ENCODE measurements at regions not wholly inside any gene's neighbourhood (a gene's known extent, or its start where the extent isn't known, plus 50 kb on each side); places are given as distances from the start of the nearest gene placed in this dataset.

DNA sequence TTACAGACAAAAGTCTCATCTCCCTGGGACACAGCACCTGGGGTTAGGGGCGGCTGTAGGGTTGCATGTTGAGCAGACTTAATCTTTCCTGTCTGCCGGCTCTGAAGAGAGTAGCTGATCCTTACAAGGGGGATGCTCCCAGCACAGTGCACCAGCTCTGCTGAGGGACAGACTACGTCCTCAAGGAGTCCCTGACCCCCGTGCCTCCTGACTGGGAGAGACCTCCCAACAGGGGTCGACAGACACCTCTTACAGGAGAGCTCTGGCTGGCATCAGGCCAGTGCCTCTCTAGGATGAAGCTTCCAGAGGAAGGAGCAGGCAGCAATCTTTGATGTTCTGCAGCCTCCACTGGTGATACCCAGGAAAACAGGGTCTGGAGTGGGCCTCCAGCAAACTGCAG is 506.0 kb upstream of the FMR1 start:
- DNase-seq, result no peak

DNA sequence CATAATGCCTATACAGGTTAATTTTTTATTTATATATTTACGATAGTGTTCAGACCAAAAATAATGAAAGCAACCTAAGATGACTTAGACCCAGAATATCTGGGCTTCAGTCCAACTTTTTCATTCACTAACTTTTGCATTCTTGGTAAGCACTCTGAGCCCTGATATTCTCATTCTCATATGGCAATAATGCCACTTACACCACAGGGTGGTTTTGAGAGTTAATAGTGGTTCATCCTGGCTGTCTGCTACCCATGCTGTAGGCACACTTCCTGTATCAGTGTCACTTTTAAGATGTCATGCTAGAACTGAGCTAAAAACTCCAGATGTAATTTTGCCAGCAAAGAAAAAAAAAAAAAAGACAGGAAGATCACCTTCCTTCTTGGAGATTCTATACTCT is 508.7 kb upstream of the FMR1 start:
- no peak for DNase-seq

DNA sequence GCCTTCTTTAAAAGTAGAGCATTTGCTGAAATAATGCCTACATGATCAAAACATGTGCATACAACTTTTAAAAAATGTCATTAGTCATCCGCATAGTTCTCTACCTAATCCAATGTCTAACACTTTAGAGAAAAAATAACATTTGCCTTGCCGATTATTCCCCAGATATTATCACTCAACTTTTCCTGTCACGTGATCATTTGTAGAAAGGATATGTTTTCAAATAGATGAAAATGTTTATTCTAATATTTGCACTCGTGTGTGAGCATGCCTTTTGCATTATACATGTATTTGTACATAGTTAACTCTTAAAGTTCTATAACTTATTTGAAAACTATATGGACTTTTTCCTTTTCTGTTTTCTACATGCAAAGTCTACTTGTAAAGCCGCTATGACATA is 533.0 kb upstream of the FMR1 start:
- no peak for DNase-seq

DNA sequence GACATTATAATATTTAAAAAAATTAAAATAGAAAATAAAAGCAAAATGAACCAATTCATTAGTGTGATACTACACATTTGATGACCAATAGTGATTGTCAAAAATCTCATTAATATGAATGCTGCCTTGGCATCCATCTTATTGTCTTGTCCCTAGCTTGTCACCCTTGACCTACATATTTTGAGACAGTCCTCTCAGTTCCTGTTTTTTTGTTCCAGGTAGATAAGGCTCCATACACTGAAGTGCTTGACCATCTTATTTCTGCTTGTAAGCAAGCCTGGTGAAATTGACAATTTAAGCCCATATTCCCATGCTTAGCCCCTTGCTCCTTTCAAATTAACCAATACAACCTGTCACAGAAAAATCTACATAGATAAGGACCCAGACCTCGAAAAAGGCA is 534.0 kb upstream of the FMR1 start:
- no peak for DNase-seq

DNA sequence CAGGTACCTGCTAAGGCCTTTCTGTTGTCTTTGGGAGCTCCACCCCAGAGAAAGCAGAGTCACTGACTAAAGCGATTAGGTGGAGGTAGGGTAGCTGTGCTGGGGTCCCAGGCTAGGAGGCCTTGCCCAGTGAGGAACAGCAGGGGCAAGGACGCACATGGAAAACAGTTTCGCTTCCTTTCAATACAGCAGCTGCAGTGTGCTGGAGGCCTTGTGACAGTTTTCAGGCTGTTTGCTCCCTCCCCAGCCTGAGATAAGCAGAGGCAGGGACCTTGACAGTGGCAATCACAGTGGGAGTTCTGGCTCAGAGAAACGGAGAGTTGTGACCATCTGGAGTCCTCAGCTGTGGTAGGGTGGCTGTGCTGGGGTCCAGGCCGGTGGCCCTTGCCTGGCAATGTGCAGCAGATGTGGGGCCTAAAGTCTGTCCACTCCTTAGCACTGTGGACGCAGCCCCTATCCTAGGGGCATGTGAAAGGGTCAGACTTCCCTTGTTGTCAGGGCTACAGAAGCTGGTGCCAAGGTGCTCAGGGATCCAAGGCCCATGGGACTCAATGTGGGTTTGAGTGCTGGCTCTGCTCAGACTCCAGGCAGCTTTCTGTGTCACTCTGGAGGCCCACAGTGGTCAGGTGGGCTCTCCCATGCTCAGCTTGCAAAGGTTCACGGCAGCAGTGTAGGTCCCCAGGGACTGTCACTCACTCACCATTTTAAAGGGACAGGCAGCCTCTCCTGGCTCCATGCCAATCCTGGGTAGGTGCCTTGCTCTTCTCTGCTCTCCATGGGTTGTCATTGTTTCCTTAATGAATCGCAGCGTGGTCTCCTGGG is 534.9 kb upstream of the FMR1 start:
- DNase-seq, result no peak

DNA sequence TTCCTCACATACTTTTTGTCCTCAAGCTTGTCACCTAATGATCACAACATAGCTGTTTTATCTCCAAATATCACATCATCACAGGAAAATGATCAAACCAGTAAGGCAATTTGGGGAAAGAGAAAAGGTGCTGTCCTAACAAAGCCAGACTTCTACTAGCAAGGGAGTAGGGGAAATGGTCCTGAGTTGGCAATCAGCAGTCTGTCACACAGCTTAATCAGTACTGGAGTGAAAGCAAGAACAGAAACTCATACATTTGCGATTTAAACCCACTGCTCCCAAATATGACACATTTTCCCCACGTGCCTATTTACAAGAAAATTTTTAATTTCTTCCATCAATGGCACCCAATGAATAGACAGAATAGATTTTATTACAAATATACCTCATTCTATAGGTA is 546.8 kb upstream of the FMR1 start:
- no peak for DNase-seq

DNA sequence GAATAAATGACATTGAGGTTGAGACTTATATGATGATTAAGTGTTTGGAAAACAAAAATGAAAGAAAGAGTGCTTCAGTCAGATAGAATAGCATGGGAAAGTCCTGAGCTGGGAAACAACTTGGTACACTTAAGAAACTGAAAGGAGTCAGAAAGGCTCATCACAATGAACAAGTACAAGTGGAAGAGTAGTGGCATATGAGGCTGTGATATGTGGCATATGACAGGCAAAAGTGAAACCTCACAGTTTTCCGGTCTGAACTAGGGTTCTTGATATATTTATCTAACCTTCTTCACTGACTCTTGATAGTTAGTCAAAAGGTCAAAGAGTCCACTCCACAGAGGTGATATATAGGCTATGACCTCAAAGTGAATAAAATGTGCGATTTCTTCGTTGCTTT is 537.1 kb upstream of the CXorf51A start:
- no peak for DNase-seq

DNA sequence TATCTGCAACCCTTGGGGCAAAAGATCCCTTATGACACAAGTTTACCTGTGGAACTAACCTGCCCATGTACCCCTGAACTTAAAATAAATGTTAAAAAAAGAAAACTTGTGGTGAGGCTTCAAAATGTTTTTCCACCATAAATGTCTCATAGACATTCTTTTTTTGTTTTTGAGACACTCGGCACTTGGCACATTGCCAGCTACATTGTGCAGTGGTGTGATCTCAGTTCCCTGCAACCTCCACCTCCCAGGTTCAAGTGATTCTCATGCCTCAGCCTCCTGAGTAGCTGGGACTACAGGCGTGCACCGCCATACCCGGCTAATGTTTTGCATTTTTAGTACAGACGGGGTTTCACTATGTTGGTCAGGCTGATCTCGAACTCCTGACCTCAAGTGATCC is 528.9 kb upstream of the CXorf51A start:
- no peak for DNase-seq

DNA sequence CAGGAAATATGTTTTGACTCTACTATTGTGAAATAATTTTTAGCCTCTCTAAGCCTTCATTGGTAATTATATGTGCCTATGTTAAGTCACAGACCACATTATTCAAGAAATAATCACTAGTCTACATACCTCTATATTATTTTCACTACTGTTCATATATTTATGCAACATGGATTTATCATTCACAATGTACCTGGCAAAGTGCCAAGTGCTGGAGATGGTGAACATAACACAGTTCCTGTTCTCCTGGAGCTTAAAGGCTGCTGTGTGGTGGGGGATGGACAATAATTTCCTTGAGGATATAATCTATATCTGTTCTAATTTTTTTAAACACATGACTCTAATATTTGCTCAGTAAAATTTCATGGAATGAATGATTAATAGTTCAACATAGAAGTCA is 527.7 kb upstream of the CXorf51A start:
- no peak for DNase-seq

DNA sequence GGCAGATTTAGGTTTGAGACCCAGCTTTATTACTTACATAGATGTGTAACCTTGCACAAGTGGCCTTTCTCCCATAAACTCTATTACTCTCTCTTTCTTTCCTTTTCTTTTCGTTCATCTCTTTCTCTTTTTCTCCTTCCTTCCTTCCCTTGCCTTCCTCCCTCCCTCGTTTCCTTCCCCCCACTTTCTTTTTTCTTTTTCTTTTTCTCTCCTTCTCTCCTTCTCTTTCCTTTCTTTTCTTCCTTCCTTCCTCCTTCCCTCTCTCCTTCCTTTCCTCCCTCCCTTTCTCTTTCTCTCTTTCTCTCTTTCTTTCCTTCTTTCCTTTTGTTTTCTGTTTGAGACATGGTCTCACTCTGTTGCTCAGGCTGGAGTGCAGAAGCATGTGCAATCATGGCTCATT is 526.4 kb upstream of the CXorf51A start:
- DNase-seq, result no peak

DNA sequence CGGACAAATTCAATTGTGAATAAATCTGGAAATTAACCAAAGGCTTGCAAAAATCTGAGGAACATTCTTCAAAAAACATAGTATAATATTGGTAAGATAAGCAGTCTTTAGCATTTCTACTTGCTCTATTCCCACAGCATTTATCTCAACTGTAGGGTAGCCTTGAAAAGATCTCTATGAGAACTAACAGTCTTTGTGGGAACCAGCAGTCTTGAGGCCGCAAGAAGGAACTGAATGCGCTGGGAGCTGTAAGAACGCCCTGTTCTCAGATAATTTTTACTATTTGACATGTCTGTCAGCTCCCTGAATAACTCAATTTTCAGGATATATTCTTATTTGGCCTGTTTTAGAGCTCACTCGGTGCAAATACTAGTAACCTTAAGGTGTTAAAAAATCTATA is 519.3 kb upstream of the CXorf51A start:
- DNase-seq, result no peak

DNA sequence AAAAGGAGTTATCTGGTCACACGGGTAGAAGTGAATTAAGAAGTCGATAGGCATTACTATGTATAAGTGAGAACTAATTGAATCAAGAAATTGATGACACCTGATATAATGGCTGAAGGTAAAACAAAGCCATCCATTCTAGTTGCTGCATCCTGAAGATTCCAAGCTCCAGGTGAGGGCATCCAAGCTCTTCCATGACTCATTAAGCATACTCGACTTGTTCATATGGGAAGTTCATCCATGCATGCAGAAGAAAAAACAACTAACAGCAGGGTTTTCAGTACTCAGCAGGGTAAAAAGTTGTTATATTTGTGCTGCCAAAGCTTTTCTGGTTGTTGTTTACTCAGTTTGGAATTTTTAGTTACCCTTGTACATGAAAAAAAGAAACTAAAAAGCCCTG is 508.0 kb upstream of the CXorf51A start:
- no peak for DNase-seq

DNA sequence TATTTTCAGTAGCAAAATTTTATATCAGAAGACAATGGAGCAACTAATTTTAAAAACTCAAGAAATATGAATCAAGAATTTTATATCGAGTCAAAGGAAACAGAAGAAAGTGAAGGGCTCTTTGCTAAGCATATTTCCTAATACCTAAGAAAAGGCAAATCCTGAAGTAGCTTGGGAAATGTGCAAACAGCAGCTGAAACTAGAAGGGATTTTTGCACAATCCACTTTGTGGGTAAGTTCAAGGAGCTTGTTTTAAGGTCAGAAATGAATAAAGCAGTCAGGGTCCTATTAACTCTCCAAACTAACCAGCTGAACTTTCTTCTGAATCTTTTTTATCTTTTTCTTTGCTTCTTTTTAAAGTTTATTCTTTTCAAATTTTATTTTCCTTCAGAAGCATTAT is 500.9 kb upstream of the CXorf51A start:
- peak in 1 of 2 donors; percentile 9 for DNase-seq
